ENCODE measurements at regions not wholly inside any gene's neighbourhood (a gene's known extent, or its start where the extent isn't known, plus 50 kb on each side); places are given as distances from the start of the nearest gene placed in this dataset.

GRCh38 chr18:43526426-43527145 is 249.3 kb upstream of the SYT4 start:
- H3K9me3 Mint-ChIP-seq = no peaks in the 10 kb centered on the region
- no peak overlapping the region for H3K27ac Mint-ChIP-seq
- DNase-seq (ENCODE audit: low spot score in 2 of 2) (no peak), ATAC-seq (no peak)
- no peaks in the 10 kb centered on the region for H3K36me3 Mint-ChIP-seq

- DNase-seq (ENCODE audit: low spot score in 2 of 2) (no peak), ATAC-seq (no peak)
- Mint-ChIP-seq H3K36me3 (peaks cover 0 to 5% of the 10 kb centered on the region in 2 donors), H3K9me3 (peaks cover 7 to 9% of the 10 kb centered on the region in 2 donors), H3K27ac (no peak overlapping the region)
These were observed 254.1 kb upstream of the SYT4 start for GRCh38 chr18:43531438-43531837.

GRCh38 chr18:43533371-43533770 is 256.1 kb upstream of the SYT4 start:
- H3K27ac Mint-ChIP-seq = no peak overlapping the region
- ATAC-seq (no peak), DNase-seq (ENCODE audit: low spot score in 2 of 2) (no peak)
- H3K9me3 Mint-ChIP-seq = peaks cover 8 to 20% of the 10 kb centered on the region in 2 donors
- H3K36me3 Mint-ChIP-seq = peaks cover 0 to 5% of the 10 kb centered on the region in 2 donors

- H3K36me3 Mint-ChIP-seq = peaks cover 0 to 5% of the 10 kb centered on the region in 2 donors
- DNase-seq (ENCODE audit: low spot score in 2 of 2) = no peak
- no peak for ATAC-seq
- H3K27ac Mint-ChIP-seq = no peak overlapping the region
- peaks cover 8 to 21% of the 10 kb centered on the region in 2 donors for H3K9me3 Mint-ChIP-seq
These were observed 257.2 kb upstream of the SYT4 start for GRCh38 chr18:43534511-43534910.

GRCh38 chr18:43539862-43540261 is 262.6 kb upstream of the SYT4 start:
- peaks cover 17 to 18% of the 10 kb centered on the region in 2 donors for H3K9me3 Mint-ChIP-seq
- ATAC-seq = no peak
- H3K27ac Mint-ChIP-seq = no peak overlapping the region
- DNase-seq (ENCODE audit: low spot score in 2 of 2) = no peak
- peaks cover 0 to 5% of the 10 kb centered on the region in 2 donors for H3K36me3 Mint-ChIP-seq

GRCh38 chr18:43542016-43542415 is 264.7 kb upstream of the SYT4 start:
- DNase-seq (ENCODE audit: low spot score in 2 of 2) = no peak
- Mint-ChIP-seq H3K27ac (no peak overlapping the region), H3K9me3 (peaks cover 8 to 10% of the 10 kb centered on the region in 2 donors), H3K36me3 (no peaks in the 10 kb centered on the region)
- no peak for ATAC-seq

GRCh38 chr18:43543236-43543635 is 265.9 kb upstream of the SYT4 start:
- ATAC-seq = no peak
- no peaks in the 10 kb centered on the region for H3K36me3 Mint-ChIP-seq
- no peak overlapping the region for H3K27ac Mint-ChIP-seq

GRCh38 chr18:43547456-43547855 is 270.2 kb upstream of the SYT4 start:
- ATAC-seq = no peak
- Mint-ChIP-seq H3K27ac (no peak overlapping the region), H3K9me3 (peaks cover 20 to 26% of the 10 kb centered on the region in 2 donors), H3K36me3 (peaks cover 0 to 10% of the 10 kb centered on the region in 2 donors)
- no peak for DNase-seq (ENCODE audit: low spot score in 2 of 2)

More at GRCh38 chr18:43543236-43543635, 265.9 kb upstream of the SYT4 start:
- no peak for DNase-seq (ENCODE audit: low spot score in 2 of 2)
- peaks cover 2 to 10% of the 10 kb centered on the region in 2 donors for H3K9me3 Mint-ChIP-seq

- ATAC-seq (no peak), DNase-seq (ENCODE audit: low spot score in 2 of 2) (no peak)
- Mint-ChIP-seq H3K27ac (no peak overlapping the region), H3K9me3 (peaks cover 22 to 25% of the 10 kb centered on the region in 2 donors), H3K36me3 (peaks cover 0 to 6% of the 10 kb centered on the region in 2 donors)
These were observed 282.2 kb upstream of the SYT4 start for GRCh38 chr18:43559507-43559906.

- Mint-ChIP-seq H3K9me3 (peaks cover 4% of the 10 kb centered on the region in 2 donors), H3K36me3 (peaks cover 0 to 1% of the 10 kb centered on the region in 2 donors), H3K27ac (no peak overlapping the region)
- ATAC-seq (no peak), DNase-seq (ENCODE audit: low spot score in 2 of 2) (no peak)
These were observed 286.5 kb upstream of the SYT4 start for GRCh38 chr18:43563780-43564179.

- Mint-ChIP-seq H3K27ac (no peak overlapping the region), H3K9me3 (peaks cover 3 to 8% of the 10 kb centered on the region in 2 donors), H3K36me3 (no peaks in the 10 kb centered on the region)
- no peak for ATAC-seq
- no peak for DNase-seq (ENCODE audit: low spot score in 2 of 2)
These were observed 293.3 kb upstream of the SYT4 start for GRCh38 chr18:43570593-43570992.

GRCh38 chr18:43571078-43571689 is 293.9 kb upstream of the SYT4 start:
- peaks cover 3 to 6% of the 10 kb centered on the region in 2 donors for H3K9me3 Mint-ChIP-seq
- no peak overlapping the region for H3K27ac Mint-ChIP-seq
- no peaks in the 10 kb centered on the region for H3K36me3 Mint-ChIP-seq
- ATAC-seq (no peak), DNase-seq (ENCODE audit: low spot score in 2 of 2) (peak in 1 of 2 donors; percentile 11)

GRCh38 chr18:43572163-43572562 is 294.9 kb upstream of the SYT4 start:
- ATAC-seq (no peak), DNase-seq (ENCODE audit: low spot score in 2 of 2) (no peak)
- H3K27ac Mint-ChIP-seq = no peak overlapping the region

GRCh38 chr18:43574974-43575373 is 297.7 kb upstream of the SYT4 start:
- H3K36me3 Mint-ChIP-seq = no peaks in the 10 kb centered on the region
- peaks cover 0 to 6% of the 10 kb centered on the region in 2 donors for H3K9me3 Mint-ChIP-seq
- no peak for DNase-seq (ENCODE audit: low spot score in 2 of 2)
- ATAC-seq = no peak
- H3K27ac Mint-ChIP-seq = no peak overlapping the region

More at GRCh38 chr18:43572163-43572562, 294.9 kb upstream of the SYT4 start:
- no peaks in the 10 kb centered on the region for H3K36me3 Mint-ChIP-seq
- H3K9me3 Mint-ChIP-seq = peaks cover 3 to 6% of the 10 kb centered on the region in 2 donors

GRCh38 chr18:43578211-43578610 is 300.9 kb upstream of the SYT4 start:
- no peak overlapping the region for H3K27ac Mint-ChIP-seq
- H3K9me3 Mint-ChIP-seq = peaks cover 0 to 6% of the 10 kb centered on the region in 2 donors
- H3K36me3 Mint-ChIP-seq = no peaks in the 10 kb centered on the region
- no peak for ATAC-seq
- DNase-seq (ENCODE audit: low spot score in 2 of 2) = no peak

- no peaks in the 10 kb centered on the region for H3K36me3 Mint-ChIP-seq
- H3K27ac Mint-ChIP-seq = no peak overlapping the region
- H3K9me3 Mint-ChIP-seq = peaks cover 0 to 4% of the 10 kb centered on the region in 2 donors
- ATAC-seq = no peak
- DNase-seq (ENCODE audit: low spot score in 2 of 2) = no peak
These were observed 301.4 kb upstream of the SYT4 start for GRCh38 chr18:43578706-43579105.

- no peaks in the 10 kb centered on the region for H3K36me3 Mint-ChIP-seq
- H3K9me3 Mint-ChIP-seq = peaks cover 0 to 3% of the 10 kb centered on the region in 2 donors
- DNase-seq (ENCODE audit: low spot score in 2 of 2) (no peak), ATAC-seq (no peak)
- H3K27ac Mint-ChIP-seq = no peak overlapping the region
These were observed 304.7 kb upstream of the SYT4 start for GRCh38 chr18:43581936-43582519.

All from activated naive CD4-positive, alpha-beta T cell treated with anti-CD3 and anti-CD28 coated beads, Interleukin-2, amount 50 U/mL, for 72 hours (primary cell).